NCI-H1694 (cell line): ENCODE measurements at regions not wholly inside any gene's neighbourhood (a gene's known extent, or its start where the extent isn't known, plus 50 kb on each side); places are given as distances from the start of the nearest gene placed in this dataset.

Source experiments
- DNase-seq: peaks from one replicate; lab custom pipeline; 2025; lab: John Stamatoyannopoulos, UW

GRCh38 chr10:130560116-130560515 is 423.9 kb downstream of the GLRX3 start:
- DNase-seq: no peak

- DNase-seq: no peak
Observed at GRCh38 chr10:130560573-130560972, 424.4 kb downstream of the GLRX3 start.

- no peak for DNase-seq
Observed at GRCh38 chr10:130561681-130562080, 425.5 kb downstream of the GLRX3 start.

GRCh38 chr10:130567011-130567410 is 430.8 kb downstream of the GLRX3 start:
- DNase-seq: no peak

GRCh38 chr10:130567436-130567835 is 431.2 kb downstream of the GLRX3 start:
- DNase-seq: no peak

GRCh38 chr10:130568246-130568645 is 432.1 kb downstream of the GLRX3 start:
- no peak for DNase-seq

- no peak for DNase-seq
Observed at GRCh38 chr10:130570074-130570473, 433.9 kb downstream of the GLRX3 start.

- no peak for DNase-seq
Observed at GRCh38 chr10:130571674-130572073, 435.5 kb downstream of the GLRX3 start.

GRCh38 chr10:130573446-130573845 is 437.3 kb downstream of the GLRX3 start:
- no peak for DNase-seq

- DNase-seq: no peak
Observed at GRCh38 chr10:130575756-130576285, 439.6 kb downstream of the GLRX3 start.

GRCh38 chr10:130576427-130576826 is 440.2 kb downstream of the GLRX3 start:
- DNase-seq: no peak

GRCh38 chr10:130577039-130577438 is 440.8 kb downstream of the GLRX3 start:
- no peak for DNase-seq

GRCh38 chr10:130578532-130579289 is 442.5 kb downstream of the GLRX3 start:
- no peak for DNase-seq

- DNase-seq: no peak
Observed at GRCh38 chr10:130579913-130580312, 443.7 kb downstream of the GLRX3 start.

GRCh38 chr10:130580975-130581374 is 444.8 kb downstream of the GLRX3 start:
- no peak for DNase-seq

- DNase-seq: no peak
Observed at GRCh38 chr10:130587718-130588117, 451.5 kb downstream of the GLRX3 start.

GRCh38 chr10:130606001-130606405 is 469.8 kb downstream of the GLRX3 start:
- no peak for DNase-seq

GRCh38 chr10:130607366-130607765 is 471.2 kb downstream of the GLRX3 start:
- no peak for DNase-seq

GRCh38 chr10:130611239-130611638 is 475.0 kb downstream of the GLRX3 start:
- DNase-seq: no peak

GRCh38 chr10:130615457-130615856 is 479.3 kb downstream of the GLRX3 start:
- DNase-seq: no peak

- no peak for DNase-seq
Observed at GRCh38 chr10:130617985-130618384, 481.8 kb downstream of the GLRX3 start.

GRCh38 chr10:130618647-130619046 is 482.5 kb downstream of the GLRX3 start:
- DNase-seq: no peak

- no peak for DNase-seq
Observed at GRCh38 chr10:130621231-130621775, 485.1 kb downstream of the GLRX3 start.
